ENCODE measurements at regions not wholly inside any gene's neighbourhood (a gene's known extent, or its start where the extent isn't known, plus 50 kb on each side); places are given as distances from the start of the nearest gene placed in this dataset.

DNA sequence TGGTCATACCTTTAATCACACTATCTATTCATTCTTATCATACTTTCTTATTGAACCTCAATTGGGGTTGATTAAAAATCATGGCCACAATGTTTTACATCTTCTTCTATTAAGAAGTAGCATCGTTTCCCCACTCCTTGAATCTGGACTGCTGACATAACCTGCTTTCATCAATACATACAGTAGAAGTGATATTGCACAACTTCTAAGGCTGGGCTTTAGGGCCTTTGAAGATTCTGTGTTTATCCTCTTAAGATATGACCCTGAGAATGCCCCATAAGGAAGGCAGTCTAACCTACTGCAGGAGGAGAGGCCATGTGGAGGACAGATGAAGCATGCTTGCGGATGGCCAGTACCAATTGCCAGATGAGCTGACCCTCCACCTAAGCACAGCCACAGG, 1142.8 kb upstream of the SEL1L start:
- TF ChIP-seq, protein P1, sequence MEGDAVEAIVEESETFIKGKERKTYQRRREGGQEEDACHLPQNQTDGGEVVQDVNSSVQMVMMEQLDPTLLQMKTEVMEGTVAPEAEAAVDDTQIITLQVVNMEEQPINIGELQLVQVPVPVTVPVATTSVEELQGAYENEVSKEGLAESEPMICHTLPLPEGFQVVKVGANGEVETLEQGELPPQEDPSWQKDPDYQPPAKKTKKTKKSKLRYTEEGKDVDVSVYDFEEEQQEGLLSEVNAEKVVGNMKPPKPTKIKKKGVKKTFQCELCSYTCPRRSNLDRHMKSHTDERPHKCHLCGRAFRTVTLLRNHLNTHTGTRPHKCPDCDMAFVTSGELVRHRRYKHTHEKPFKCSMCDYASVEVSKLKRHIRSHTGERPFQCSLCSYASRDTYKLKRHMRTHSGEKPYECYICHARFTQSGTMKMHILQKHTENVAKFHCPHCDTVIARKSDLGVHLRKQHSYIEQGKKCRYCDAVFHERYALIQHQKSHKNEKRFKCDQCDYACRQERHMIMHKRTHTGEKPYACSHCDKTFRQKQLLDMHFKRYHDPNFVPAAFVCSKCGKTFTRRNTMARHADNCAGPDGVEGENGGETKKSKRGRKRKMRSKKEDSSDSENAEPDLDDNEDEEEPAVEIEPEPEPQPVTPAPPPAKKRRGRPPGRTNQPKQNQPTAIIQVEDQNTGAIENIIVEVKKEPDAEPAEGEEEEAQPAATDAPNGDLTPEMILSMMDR (IDR thresholded peaks at IDR 0.05), result no peak
- TF ChIP-seq KDM1A (IDR thresholded peaks at IDR 0.05; ENCODE audit: low read depth) (no peak), JUN (IDR thresholded peaks at IDR 0.05) (no peak), BHLHE40 (IDR thresholded peaks at IDR 0.05; ENCODE audit: low read depth, low read length) (no peak)
